Trophoblast cell (in vitro differentiated cells and primary cell): ENCODE measurements at regions not wholly inside any gene's neighbourhood (a gene's known extent, or its start where the extent isn't known, plus 50 kb on each side); places are given as distances from the start of the nearest gene placed in this dataset.

ENCODE experiments used
- DNase-seq, 2 donors: peaks; one replicate each; pipeline ENCODE4 v3.0.0-alpha.2; 2016
- H2AFZ ChIP-seq: 2 replicates; pipeline ENCODE4 v1.6.1; 2013; ENCODE audit warnings: low read length, moderate library complexity, mild to moderate bottlenecking; ENCODE audit not compliant: insufficient read depth, poor library complexity
- H2AK5ac ChIP-seq: 2 replicates; pipeline ENCODE4 v1.6.1; 2013; ENCODE audit warnings: mild to moderate bottlenecking, low read length
- H2BK120ac ChIP-seq: 2 replicates; pipeline ENCODE4 v1.6.1; 2013; ENCODE audit warnings: low read length, mild to moderate bottlenecking, moderate library complexity; ENCODE audit not compliant: insufficient read depth, poor library complexity
- H2BK12ac ChIP-seq: 2 replicates; pipeline ENCODE4 v1.6.1; 2013; ENCODE audit warnings: mild to moderate bottlenecking, low read length, moderate library complexity
- H2BK5ac ChIP-seq: 2 replicates; pipeline ENCODE4 v1.6.1; 2013; ENCODE audit warnings: low read length, low read depth, moderate library complexity, mild to moderate bottlenecking; ENCODE audit not compliant: poor library complexity
- H3K14ac ChIP-seq: 2 replicates; pipeline ENCODE4 v1.6.1; 2013; ENCODE audit warnings: mild to moderate bottlenecking, low read length
- H3K18ac ChIP-seq: 2 replicates; pipeline ENCODE4 v1.6.1; 2013; ENCODE audit warnings: mild to moderate bottlenecking, low read length
- H3K23ac ChIP-seq: 2 replicates; pipeline ENCODE4 v1.6.1; 2013; ENCODE audit warnings: low read length
- H3K27ac ChIP-seq: 2 replicates; pipeline ENCODE4 v1.5.1; 2013; ENCODE audit warnings: low read depth, mild to moderate bottlenecking, inconsistent platforms, low read length, moderate library complexity
- H3K27me3 ChIP-seq: 2 replicates; pipeline ENCODE4 v1.6.1; 2013; ENCODE audit warnings: inconsistent platforms, mild to moderate bottlenecking, low read length, moderate library complexity; ENCODE audit not compliant: insufficient read depth
- H3K36me3 ChIP-seq, 2 experiments: 1 replicate in 1 of 2; 2 replicates in 1 of 2; pipeline ENCODE4 v1.6.1; 2013; ENCODE audit warnings: low read length in 2 of 2, mild to moderate bottlenecking in 2 of 2, moderate library complexity in 1 of 2; ENCODE audit not compliant: insufficient read depth in 2 of 2, control insufficient read depth in 1 of 2
- H3K4ac ChIP-seq: 2 replicates; pipeline ENCODE4 v1.6.1; 2013; ENCODE audit warnings: low read depth, mild to moderate bottlenecking, low read length, moderate library complexity
- H3K4me1 ChIP-seq, 2 experiments: 1 replicate in 1 of 2; 2 replicates in 1 of 2; pipeline ENCODE4 v1.6.1; 2013; ENCODE audit warnings: low read length in 2 of 2, mild to moderate bottlenecking in 2 of 2, moderate library complexity in 1 of 2; ENCODE audit not compliant: insufficient read depth in 2 of 2, control insufficient read depth in 1 of 2
- H3K4me2 ChIP-seq: 2 replicates; pipeline ENCODE4 v1.6.1; 2013; ENCODE audit warnings: inconsistent platforms, mild to moderate bottlenecking, low read length, moderate library complexity
- H3K4me3 ChIP-seq: 2 replicates; pipeline ENCODE4 v1.5.1; 2013; ENCODE audit warnings: mild to moderate bottlenecking, low read depth, low read length, inconsistent platforms
- H3K79me1 ChIP-seq: one replicate; pipeline ENCODE4 v1.6.1; 2013; ENCODE audit warnings: low read length
- H3K79me2 ChIP-seq: 2 replicates; pipeline ENCODE4 v1.6.1; 2013; ENCODE audit warnings: low read length, mild to moderate bottlenecking; ENCODE audit not compliant: control insufficient read depth, insufficient read depth, poor library complexity
- H3K9ac ChIP-seq: 2 replicates; pipeline ENCODE4 v1.6.1; 2013; ENCODE audit warnings: mild to moderate bottlenecking, low read length
- H3K9me3 ChIP-seq: 2 replicates; pipeline ENCODE4 v1.6.1; 2013; ENCODE audit warnings: low read depth, mild to moderate bottlenecking, control low read depth, inconsistent platforms, low read length; ENCODE audit not compliant: insufficient read depth
- H4K12ac ChIP-seq: 2 replicates; pipeline ENCODE4 v1.6.1; 2013; ENCODE audit warnings: low read depth, mild to moderate bottlenecking, low read length, moderate library complexity
- H4K8ac ChIP-seq: 2 replicates; pipeline ENCODE4 v1.6.1; 2013; ENCODE audit warnings: low read depth, mild to moderate bottlenecking, low read length, moderate library complexity
- H4K91ac ChIP-seq: one replicate; pipeline ENCODE4 v1.6.1; 2013; ENCODE audit warnings: low read depth, mild to moderate bottlenecking, low read length, moderate library complexity
- WGBS: extraction: QIAGEN DNeasy Blood & Tissue Kit; methylation state at CpG from one replicate; pipeline ENCODE4 v1.1.7; 2013; ENCODE audit warnings: missing lambda C conversion rate; ENCODE audit not compliant: insufficient read length, insufficient coverage; ENCODE audit errors: extremely low coverage; 5-methylcytosine and 5-hydroxymethylcytosine counted together

GRCh38 chr15:77865701-77866100, 211.8 kb downstream of the TBC1D2B start:
- Histone ChIP-seq H3K23ac (no peak overlapping the region), H2AFZ (no peak overlapping the region), H4K12ac (no peak overlapping the region), H3K14ac (no peak overlapping the region), H3K18ac (no peak overlapping the region), H3K79me1 (no peaks in the 10 kb centered on the region), H3K4ac (no peak overlapping the region), H3K9me3 (no peaks in the 10 kb centered on the region), H3K4me1 (peaks cover 3 to 21% of the 10 kb centered on the region in 2 experiments), H3K4me3 (no peak overlapping the region), H2BK5ac (no peak overlapping the region), H3K27ac (no peak overlapping the region), H3K27me3 (no peaks in the 10 kb centered on the region), H2BK120ac (no peak overlapping the region), H3K79me2 (no peaks in the 10 kb centered on the region), H3K4me2 (no peak overlapping the region), H3K36me3 (no peaks in the 10 kb centered on the region), H4K8ac (no peak overlapping the region), H4K91ac (no peak overlapping the region), H2AK5ac (no peak overlapping the region), H2BK12ac (no peak overlapping the region), H3K9ac (no peak overlapping the region)
- no peak for DNase-seq
- no CpG with 5 or more reads among the region's 7 CpGs for WGBS

GRCh38 chr15:77865106-77865610, 212.4 kb downstream of the TBC1D2B start:
- H3K79me1 ChIP-seq: no peaks in the 10 kb centered on the region
- H3K4me1 ChIP-seq: peaks cover 3 to 21% of the 10 kb centered on the region in 2 experiments
- H2AFZ ChIP-seq: no peak overlapping the region
- no peak overlapping the region for H3K4me2 ChIP-seq
- no peaks in the 10 kb centered on the region for H3K27me3 ChIP-seq
- H3K4me3 ChIP-seq: no peak overlapping the region
- no peaks in the 10 kb centered on the region for H3K9me3 ChIP-seq
- no peak overlapping the region for H3K9ac ChIP-seq
- H3K79me2 ChIP-seq: no peaks in the 10 kb centered on the region
- no peak overlapping the region for H2BK5ac ChIP-seq
- no peaks in the 10 kb centered on the region for H3K36me3 ChIP-seq
- no peak overlapping the region for H3K4ac ChIP-seq
- H3K18ac ChIP-seq: no peak overlapping the region
- no peak overlapping the region for H3K27ac ChIP-seq
- no peak overlapping the region for H3K14ac ChIP-seq
- H4K12ac ChIP-seq: no peak overlapping the region
- WGBS: no CpG with 5 or more reads among the region's 7 CpGs
- no peak for DNase-seq
- no peak overlapping the region for H4K91ac ChIP-seq
- H3K23ac ChIP-seq: no peak overlapping the region
- no peak overlapping the region for H2AK5ac ChIP-seq
- H2BK120ac ChIP-seq: no peak overlapping the region
- H4K8ac ChIP-seq: no peak overlapping the region
- H2BK12ac ChIP-seq: no peak overlapping the region

- Histone ChIP-seq H3K14ac (no peak overlapping the region), H3K36me3 (no peaks in the 10 kb centered on the region), H4K8ac (no peak overlapping the region), H2BK120ac (no peak overlapping the region), H4K12ac (no peak overlapping the region), H3K79me2 (no peaks in the 10 kb centered on the region), H2BK12ac (no peak overlapping the region), H2BK5ac (no peak overlapping the region), H3K27me3 (no peaks in the 10 kb centered on the region), H3K4me3 (no peak overlapping the region), H2AK5ac (no peak overlapping the region), H3K18ac (no peak overlapping the region), H3K79me1 (no peaks in the 10 kb centered on the region), H4K91ac (no peak overlapping the region), H3K4me1 (peaks cover 3 to 15% of the 10 kb centered on the region in 2 experiments), H3K9me3 (no peaks in the 10 kb centered on the region), H3K23ac (no peak overlapping the region), H3K4me2 (no peak overlapping the region), H2AFZ (no peak overlapping the region), H3K4ac (no peak overlapping the region), H3K27ac (no peak overlapping the region), H3K9ac (no peak overlapping the region)
- DNase-seq: peak; percentile 61 to 75
- WGBS: no CpG with 5 or more reads among the region's 21 CpGs
Observed at GRCh38 chr15:77864211-77865105, 213.1 kb downstream of the TBC1D2B start.

GRCh38 chr15:77863491-77864105, 213.9 kb downstream of the TBC1D2B start:
- H4K91ac ChIP-seq: no peak overlapping the region

More at GRCh38 chr15:77863491-77864105, 213.9 kb downstream of the TBC1D2B start:
- Histone ChIP-seq H3K4me3 (no peak overlapping the region), H3K23ac (no peak overlapping the region), H3K79me1 (no peaks in the 10 kb centered on the region), H3K18ac (no peak overlapping the region), H3K27ac (no peak overlapping the region), H3K9ac (no peak overlapping the region), H3K36me3 (no peaks in the 10 kb centered on the region), H2AFZ (no peak overlapping the region), H2BK12ac (no peak overlapping the region), H4K12ac (no peak overlapping the region), H2BK120ac (no peak overlapping the region), H3K27me3 (no peaks in the 10 kb centered on the region), H3K14ac (no peak overlapping the region), H2BK5ac (no peak overlapping the region), H3K4me2 (no peak overlapping the region), H3K9me3 (no peaks in the 10 kb centered on the region), H3K79me2 (no peaks in the 10 kb centered on the region), H2AK5ac (no peak overlapping the region), H4K8ac (no peak overlapping the region), H3K4ac (no peak overlapping the region), H3K4me1 (peaks cover 0 to 9% of the 10 kb centered on the region in 2 experiments)
- no CpG with 5 or more reads among the region's 12 CpGs for WGBS
- no peak for DNase-seq
